Activated CD8-positive, alpha-beta T cell treated with anti-CD3 and anti-CD28 coated beads for 36 hours (primary cell): ENCODE measurements at regions not wholly inside any gene's neighbourhood (a gene's known extent, or its start where the extent isn't known, plus 50 kb on each side); places are given as distances from the start of the nearest gene placed in this dataset.

ENCODE experiments used
- ATAC-seq: fragments of 200-7000 bp; cut with Tn5 transposase; one replicate; pipeline ENCODE4 v1.10.0; 2021; ENCODE audit warnings: mild to moderate bottlenecking, moderate library complexity
- CTCF ChIA-PET: fragments of 350-600 bp; sonication (Branson Sonifier 250); formaldehyde crosslinking; loops from one replicate; lab custom pipeline; 2021; ENCODE audit warnings: antibody characterized with exemption; lab: Charles Lee
- POLR2A ChIA-PET: fragments of 350-600 bp; sonication (Branson Sonifier 250); formaldehyde crosslinking; loops from one replicate; lab custom pipeline; 2021; ENCODE audit warnings: antibody characterized with exemption; lab: Charles Lee
- DNase-seq: peaks from one replicate; pipeline ENCODE4 v3.0.0-alpha.2; 2020
- H3K27ac Mint-ChIP-seq: one replicate; pipeline ENCODE4 v1.8.0; 2021; ENCODE audit warnings: mild to moderate bottlenecking, mixed read lengths
- H3K27me3 Mint-ChIP-seq: one replicate; pipeline ENCODE4 v1.8.0; 2021; ENCODE audit warnings: mixed read lengths
- H3K36me3 Mint-ChIP-seq: one replicate; pipeline ENCODE4 v1.8.0; 2021; ENCODE audit warnings: low read depth, mixed read lengths
- H3K4me1 Mint-ChIP-seq: one replicate; pipeline ENCODE4 v1.8.0; 2021; ENCODE audit warnings: low read depth, mixed read lengths
- H3K4me3 Mint-ChIP-seq: one replicate; pipeline ENCODE4 v1.8.0; 2021; ENCODE audit warnings: mild to moderate bottlenecking, moderate library complexity, mixed read lengths
- H3K9me3 Mint-ChIP-seq: one replicate; pipeline ENCODE4 v1.8.0; 2021; ENCODE audit warnings: mixed read lengths
- intact Hi-C: fragments of 100-400 bp; cut with micrococcal nuclease; formaldehyde crosslinking; loops from one replicate; pipeline ENCODE4 v1.10.0; 2022
- TF ChIP-seq, protein P1 (sequence below): fragments of 200-600 bp; IDR thresholded peaks from one replicate; pipeline ENCODE4 v1.8.0; 2022; ENCODE audit warnings: antibody characterized with exemption, mild to moderate bottlenecking

GRCh38 chr16:80874925-80875324 lies 70.5 kb upstream of the CDYL2 start:
- POLR2A ChIA-PET = no interaction called here
- CTCF ChIA-PET = no interaction called here
- DNase-seq = no peak
- Mint-ChIP-seq H3K27ac (no peak overlapping the region), H3K9me3 (no peaks in the 10 kb centered on the region), H3K36me3 (no peaks in the 10 kb centered on the region), H3K27me3 (peaks cover 15% of the 10 kb centered on the region), H3K4me3 (no peak overlapping the region), H3K4me1 (no peaks in the 10 kb centered on the region)
- intact Hi-C loops = no loop called here
- TF ChIP-seq, protein P1, sequence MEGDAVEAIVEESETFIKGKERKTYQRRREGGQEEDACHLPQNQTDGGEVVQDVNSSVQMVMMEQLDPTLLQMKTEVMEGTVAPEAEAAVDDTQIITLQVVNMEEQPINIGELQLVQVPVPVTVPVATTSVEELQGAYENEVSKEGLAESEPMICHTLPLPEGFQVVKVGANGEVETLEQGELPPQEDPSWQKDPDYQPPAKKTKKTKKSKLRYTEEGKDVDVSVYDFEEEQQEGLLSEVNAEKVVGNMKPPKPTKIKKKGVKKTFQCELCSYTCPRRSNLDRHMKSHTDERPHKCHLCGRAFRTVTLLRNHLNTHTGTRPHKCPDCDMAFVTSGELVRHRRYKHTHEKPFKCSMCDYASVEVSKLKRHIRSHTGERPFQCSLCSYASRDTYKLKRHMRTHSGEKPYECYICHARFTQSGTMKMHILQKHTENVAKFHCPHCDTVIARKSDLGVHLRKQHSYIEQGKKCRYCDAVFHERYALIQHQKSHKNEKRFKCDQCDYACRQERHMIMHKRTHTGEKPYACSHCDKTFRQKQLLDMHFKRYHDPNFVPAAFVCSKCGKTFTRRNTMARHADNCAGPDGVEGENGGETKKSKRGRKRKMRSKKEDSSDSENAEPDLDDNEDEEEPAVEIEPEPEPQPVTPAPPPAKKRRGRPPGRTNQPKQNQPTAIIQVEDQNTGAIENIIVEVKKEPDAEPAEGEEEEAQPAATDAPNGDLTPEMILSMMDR = no peak
- no peak for ATAC-seq

DNA sequence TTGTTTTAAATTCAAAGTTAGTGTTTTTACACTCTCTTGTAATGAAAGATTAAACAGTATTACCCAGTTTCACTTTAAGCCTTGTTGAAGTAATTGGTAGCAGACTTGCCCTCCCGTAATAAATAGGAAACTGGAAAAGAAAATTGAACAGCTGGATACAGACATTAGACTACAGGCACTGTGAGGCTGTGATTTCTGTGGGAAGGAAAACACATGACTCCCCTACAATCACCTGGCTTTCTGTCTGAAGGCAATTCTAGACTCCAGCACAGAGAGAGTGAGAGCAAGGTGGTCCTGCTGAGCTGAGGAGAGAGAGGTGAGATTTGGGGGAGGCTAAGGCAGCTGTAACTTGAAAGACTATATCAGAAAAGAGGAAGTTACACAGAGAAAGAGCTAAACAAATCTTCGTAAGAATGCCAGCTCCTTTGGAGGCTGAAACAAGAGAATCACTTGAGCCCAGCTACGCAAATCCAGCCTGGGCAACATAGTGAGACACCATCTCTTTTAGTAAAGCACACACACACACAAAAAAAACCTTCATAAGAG lies 57.8 kb upstream of the CDYL2 start:
- ATAC-seq (no peak), DNase-seq (no peak)
- intact Hi-C loops = no loop called here
- H3K4me1 Mint-ChIP-seq = no peaks in the 10 kb centered on the region
- no peak overlapping the region for H3K4me3 Mint-ChIP-seq
- H3K9me3 Mint-ChIP-seq = peaks cover 7% of the 10 kb centered on the region
- H3K36me3 Mint-ChIP-seq = peaks cover 5% of the 10 kb centered on the region
- CTCF ChIA-PET = interaction anchor here (1.0 to 1.3 kb wide), 2 partner anchors 37 to 335 kb away, joined by 3 to 4 read pairs; no protein-coding TSS in a partner anchor
- peaks cover 11% of the 10 kb centered on the region for H3K27me3 Mint-ChIP-seq
- TF ChIP-seq, protein P1 = no peak
- POLR2A ChIA-PET = no interaction called here
- H3K27ac Mint-ChIP-seq = no peak overlapping the region
